ENCODE measurements at regions not wholly inside any gene's neighbourhood (a gene's known extent, or its start where the extent isn't known, plus 50 kb on each side); places are given as distances from the start of the nearest gene placed in this dataset.

GRCh38 chr21:38041493-38041892 lies 125.2 kb upstream of the KCNJ6 start:
- no peaks in the 10 kb centered on the region for H3K36me3 ChIP-seq (ENCODE audit: control insufficient read depth, insufficient read depth, low read length)
- TF ChIP-seq CTCF (IDR thresholded peaks at IDR 0.05; ENCODE audit: insufficient read depth, low read length, poor library complexity, severe bottlenecking) = no peak
- H3K4me3 ChIP-seq (ENCODE audit: low read depth, low read length) = no peak overlapping the region
- DNase-seq (ENCODE audit: low read depth) = no peak
- no peaks in the 10 kb centered on the region for H3K27me3 ChIP-seq (ENCODE audit: control insufficient read depth, insufficient read depth, low read length)

GRCh38 chr21:38042246-38042645 lies 126.0 kb upstream of the KCNJ6 start:
- no peaks in the 10 kb centered on the region for H3K27me3 ChIP-seq (ENCODE audit: control insufficient read depth, insufficient read depth, low read length)
- TF ChIP-seq CTCF (IDR thresholded peaks at IDR 0.05; ENCODE audit: insufficient read depth, low read length, poor library complexity, severe bottlenecking) = no peak
- H3K36me3 ChIP-seq (ENCODE audit: control insufficient read depth, insufficient read depth, low read length) = no peaks in the 10 kb centered on the region
- no peak overlapping the region for H3K4me3 ChIP-seq (ENCODE audit: low read depth, low read length)
- DNase-seq (ENCODE audit: low read depth) = peak; percentile 85

- DNase-seq (ENCODE audit: low read depth) = no peak
- H3K27me3 ChIP-seq (ENCODE audit: control insufficient read depth, insufficient read depth, low read length) = no peaks in the 10 kb centered on the region
- no peaks in the 10 kb centered on the region for H3K36me3 ChIP-seq (ENCODE audit: control insufficient read depth, insufficient read depth, low read length)
- TF ChIP-seq CTCF (IDR thresholded peaks at IDR 0.05; ENCODE audit: insufficient read depth, low read length, poor library complexity, severe bottlenecking) = no peak
- H3K4me3 ChIP-seq (ENCODE audit: low read depth, low read length) = no peak overlapping the region
Observed at GRCh38 chr21:38048167-38048566, 131.9 kb upstream of the KCNJ6 start.

GRCh38 chr21:38054334-38054733 lies 138.1 kb upstream of the KCNJ6 start:
- no peaks in the 10 kb centered on the region for H3K36me3 ChIP-seq (ENCODE audit: control insufficient read depth, insufficient read depth, low read length)
- TF ChIP-seq CTCF (IDR thresholded peaks at IDR 0.05; ENCODE audit: insufficient read depth, low read length, poor library complexity, severe bottlenecking) = no peak
- no peak for DNase-seq (ENCODE audit: low read depth)

GRCh38 chr21:38056481-38056880 lies 140.2 kb upstream of the KCNJ6 start:
- no peaks in the 10 kb centered on the region for H3K36me3 ChIP-seq (ENCODE audit: control insufficient read depth, insufficient read depth, low read length)
- DNase-seq (ENCODE audit: low read depth) = no peak
- no peaks in the 10 kb centered on the region for H3K27me3 ChIP-seq (ENCODE audit: control insufficient read depth, insufficient read depth, low read length)
- no peak for TF ChIP-seq CTCF (IDR thresholded peaks at IDR 0.05; ENCODE audit: insufficient read depth, low read length, poor library complexity, severe bottlenecking)
- no peak overlapping the region for H3K4me3 ChIP-seq (ENCODE audit: low read depth, low read length)

More at GRCh38 chr21:38054334-38054733, 138.1 kb upstream of the KCNJ6 start:
- Histone ChIP-seq H3K27me3 (ENCODE audit: control insufficient read depth, insufficient read depth, low read length) (no peaks in the 10 kb centered on the region), H3K4me3 (ENCODE audit: low read depth, low read length) (no peak overlapping the region)

GRCh38 chr21:38057626-38058025 lies 141.4 kb upstream of the KCNJ6 start:
- H3K4me3 ChIP-seq (ENCODE audit: low read depth, low read length) = no peak overlapping the region
- no peak for DNase-seq (ENCODE audit: low read depth)
- no peaks in the 10 kb centered on the region for H3K27me3 ChIP-seq (ENCODE audit: control insufficient read depth, insufficient read depth, low read length)
- TF ChIP-seq CTCF (IDR thresholded peaks at IDR 0.05; ENCODE audit: insufficient read depth, low read length, poor library complexity, severe bottlenecking) = no peak
- H3K36me3 ChIP-seq (ENCODE audit: control insufficient read depth, insufficient read depth, low read length) = no peaks in the 10 kb centered on the region
